ENCODE measurements at regions not wholly inside any gene's neighbourhood (a gene's known extent, or its start where the extent isn't known, plus 50 kb on each side); places are given as distances from the start of the nearest gene placed in this dataset.

DNA sequence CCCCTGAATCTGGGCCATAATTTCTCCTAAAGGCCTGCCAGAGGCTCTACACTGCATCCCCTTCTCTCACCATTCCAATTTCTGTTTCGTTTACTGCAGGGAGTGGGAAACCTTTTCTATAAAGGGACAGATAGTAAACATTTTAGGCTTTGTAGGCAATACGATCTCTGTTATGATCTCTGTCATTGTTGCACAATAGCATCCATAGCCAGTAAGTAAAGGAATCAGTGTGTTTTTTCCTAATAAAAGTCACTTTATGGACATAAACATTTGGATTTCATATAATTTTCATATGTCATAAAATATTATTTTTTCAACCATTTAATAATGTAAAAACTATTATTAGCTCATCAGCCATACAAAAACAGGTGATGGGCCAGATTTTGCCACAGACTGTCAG is 531.7 kb downstream of the DSC3 start:
- H3K27ac ChIP-seq (ENCODE audit: extremely low read length, insufficient read depth, low read length): no peak overlapping the region
- no peak overlapping the region for H3K4me3 ChIP-seq (replicated peaks in 1 of 3; ENCODE audit: insufficient read depth in 1 of 3, low read depth in 2 of 3, low read length in 3 of 3)
- BruUV-seq (replicated peaks): no TSS peak
- no peaks in the 10 kb centered on the region for H3K9me3 ChIP-seq (ENCODE audit: low read length)
- H3K4me1 ChIP-seq (ENCODE audit: insufficient read depth, low read length): no peaks in the 10 kb centered on the region
- ATAC-seq: no peak
- H2AFZ ChIP-seq (ENCODE audit: low read length): no peak overlapping the region
- H3K27me3 ChIP-seq (ENCODE audit: control insufficient read depth in 1 of 2, insufficient read depth in 2 of 2, low read length in 2 of 2): no peaks in the 10 kb centered on the region; a peak in 1 of 5 replicates
- WGBS (ENCODE audit: low lambda C conversion rate): 5% methylated on average over 2 of the region's 2 CpGs
- H3K79me2 ChIP-seq (ENCODE audit: insufficient read depth, low read length): no peaks in the 10 kb centered on the region
- ChIA-PET POLR2A (no interaction called here), CTCF (ENCODE audit: low intra/inter-chr PET ratio, low total read pairs) (no interaction called here)
- no peak overlapping the region for H3K4me2 ChIP-seq (ENCODE audit: low read depth, low read length)
- no peaks in the 10 kb centered on the region for H3K36me3 ChIP-seq (replicated peaks in 1 of 2; ENCODE audit: control insufficient read depth in 1 of 2, insufficient read depth in 2 of 2, low read length in 2 of 2)
- in situ Hi-C loops (cut with HindIII; ENCODE audit: extremely low pct_ligation_motif_present, low pct_unique_long_range_greater_than_20kb): no loop called here
- H4K20me1 ChIP-seq (ENCODE audit: insufficient read depth, low read length): no peaks in the 10 kb centered on the region
- no peak for DNase-seq (ENCODE audit: low spot score)
- no peak overlapping the region for H3K9ac ChIP-seq (ENCODE audit: insufficient read depth, low read depth, low read length)
- no peak for FAIRE-seq
- TF ChIP-seq CEBPB (IDR thresholded peaks at IDR 0.05; ENCODE audit: borderline replicate concordance, low read depth, low read length) (peak; percentile 21; the same call in 1 of the 2 replicates), YEATS2 (CRISPR knock-in tag; IDR thresholded peaks at IDR 0.05; ENCODE audit: borderline replicate concordance) (no peak), NAIF1 (CRISPR knock-in tag; IDR thresholded peaks at IDR 0.05; ENCODE audit: borderline replicate concordance) (no peak), ZNF256 (CRISPR knock-in tag; conservative IDR thresholded peaks at IDR 0.05) (no peak)
- TF ChIP-seq, protein P1, sequence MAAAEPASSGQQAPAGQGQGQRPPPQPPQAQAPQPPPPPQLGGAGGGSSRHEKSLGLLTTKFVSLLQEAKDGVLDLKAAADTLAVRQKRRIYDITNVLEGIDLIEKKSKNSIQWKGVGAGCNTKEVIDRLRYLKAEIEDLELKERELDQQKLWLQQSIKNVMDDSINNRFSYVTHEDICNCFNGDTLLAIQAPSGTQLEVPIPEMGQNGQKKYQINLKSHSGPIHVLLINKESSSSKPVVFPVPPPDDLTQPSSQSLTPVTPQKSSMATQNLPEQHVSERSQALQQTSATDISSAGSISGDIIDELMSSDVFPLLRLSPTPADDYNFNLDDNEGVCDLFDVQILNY (CRISPR knock-in tag; conservative IDR thresholded peaks at IDR 0.05): no peak
- intact Hi-C loops (cut with micrococcal nuclease; ENCODE audit: unreplicated experiment): no loop called here

DNA sequence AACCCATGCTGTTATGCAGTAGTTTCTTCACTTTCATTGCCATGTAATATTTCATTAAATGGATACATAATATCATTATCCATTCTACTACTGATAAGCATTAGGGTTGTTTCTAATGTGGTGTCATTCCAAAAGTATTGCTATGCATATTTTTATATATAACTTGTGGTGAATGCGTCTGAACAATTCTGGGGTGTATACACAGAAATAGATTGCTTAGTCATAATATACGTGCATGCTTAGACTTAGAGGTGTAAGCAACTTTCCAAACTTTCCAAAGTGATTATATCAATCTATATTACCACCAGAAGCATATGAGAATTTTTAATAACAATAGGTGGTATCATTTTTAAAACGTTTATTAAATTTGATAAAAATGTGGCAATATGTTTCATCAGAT is 540.9 kb downstream of the DSC3 start:
- TF ChIP-seq RCOR2 (CRISPR knock-in tag; IDR thresholded peaks at IDR 0.05) (no peak), ZNF891 (CRISPR knock-in tag; IDR thresholded peaks at IDR 0.05) (no peak), ZSCAN31 (CRISPR knock-in tag; IDR thresholded peaks at IDR 0.05; ENCODE audit: low read depth) (no peak), NR2F1 (CRISPR knock-in tag; IDR thresholded peaks at IDR 0.05) (no peak), HCFC1 (IDR thresholded peaks at IDR 0.05; ENCODE audit: low read depth, low read length) (no peak)
- TF ChIP-seq, protein P2, sequence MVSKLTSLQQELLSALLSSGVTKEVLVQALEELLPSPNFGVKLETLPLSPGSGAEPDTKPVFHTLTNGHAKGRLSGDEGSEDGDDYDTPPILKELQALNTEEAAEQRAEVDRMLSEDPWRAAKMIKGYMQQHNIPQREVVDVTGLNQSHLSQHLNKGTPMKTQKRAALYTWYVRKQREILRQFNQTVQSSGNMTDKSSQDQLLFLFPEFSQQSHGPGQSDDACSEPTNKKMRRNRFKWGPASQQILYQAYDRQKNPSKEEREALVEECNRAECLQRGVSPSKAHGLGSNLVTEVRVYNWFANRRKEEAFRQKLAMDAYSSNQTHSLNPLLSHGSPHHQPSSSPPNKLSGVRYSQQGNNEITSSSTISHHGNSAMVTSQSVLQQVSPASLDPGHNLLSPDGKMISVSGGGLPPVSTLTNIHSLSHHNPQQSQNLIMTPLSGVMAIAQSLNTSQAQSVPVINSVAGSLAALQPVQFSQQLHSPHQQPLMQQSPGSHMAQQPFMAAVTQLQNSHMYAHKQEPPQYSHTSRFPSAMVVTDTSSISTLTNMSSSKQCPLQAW (CRISPR knock-in tag; IDR thresholded peaks at IDR 0.05): no peak
- TF ChIP-seq, protein P3, sequence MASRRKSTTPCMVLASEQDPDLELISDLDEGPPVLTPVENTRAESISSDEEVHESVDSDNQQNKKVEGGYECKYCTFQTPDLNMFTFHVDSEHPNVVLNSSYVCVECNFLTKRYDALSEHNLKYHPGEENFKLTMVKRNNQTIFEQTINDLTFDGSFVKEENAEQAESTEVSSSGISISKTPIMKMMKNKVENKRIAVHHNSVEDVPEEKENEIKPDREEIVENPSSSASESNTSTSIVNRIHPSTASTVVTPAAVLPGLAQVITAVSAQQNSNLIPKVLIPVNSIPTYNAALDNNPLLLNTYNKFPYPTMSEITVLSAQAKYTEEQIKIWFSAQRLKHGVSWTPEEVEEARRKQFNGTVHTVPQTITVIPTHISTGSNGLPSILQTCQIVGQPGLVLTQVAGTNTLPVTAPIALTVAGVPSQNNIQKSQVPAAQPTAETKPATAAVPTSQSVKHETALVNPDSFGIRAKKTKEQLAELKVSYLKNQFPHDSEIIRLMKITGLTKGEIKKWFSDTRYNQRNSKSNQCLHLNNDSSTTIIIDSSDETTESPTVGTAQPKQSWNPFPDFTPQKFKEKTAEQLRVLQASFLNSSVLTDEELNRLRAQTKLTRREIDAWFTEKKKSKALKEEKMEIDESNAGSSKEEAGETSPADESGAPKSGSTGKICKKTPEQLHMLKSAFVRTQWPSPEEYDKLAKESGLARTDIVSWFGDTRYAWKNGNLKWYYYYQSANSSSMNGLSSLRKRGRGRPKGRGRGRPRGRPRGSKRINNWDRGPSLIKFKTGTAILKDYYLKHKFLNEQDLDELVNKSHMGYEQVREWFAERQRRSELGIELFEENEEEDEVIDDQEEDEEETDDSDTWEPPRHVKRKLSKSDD (CRISPR knock-in tag; IDR thresholded peaks at IDR 0.05; ENCODE audit: low read depth): no peak
- 1% methylated on average over 3 of the region's 3 CpGs for WGBS (ENCODE audit: low lambda C conversion rate)
- in situ Hi-C loops (cut with HindIII; ENCODE audit: extremely low pct_ligation_motif_present, low pct_unique_long_range_greater_than_20kb): no loop called here

More for the DNA sequence above, 540.9 kb downstream of the DSC3 start:
- H3K79me2 ChIP-seq (ENCODE audit: insufficient read depth, low read length): no peaks in the 10 kb centered on the region
- H4K20me1 ChIP-seq (ENCODE audit: insufficient read depth, low read length): no peaks in the 10 kb centered on the region
- no peak overlapping the region for H2AFZ ChIP-seq (ENCODE audit: low read length)
- H3K27ac ChIP-seq (ENCODE audit: extremely low read length, insufficient read depth, low read length): no peak overlapping the region
- H3K9ac ChIP-seq (ENCODE audit: insufficient read depth, low read depth, low read length): no peak overlapping the region
- no peak overlapping the region for H3K4me3 ChIP-seq (replicated peaks in 1 of 3; ENCODE audit: insufficient read depth in 1 of 3, low read depth in 2 of 3, low read length in 3 of 3)
- no peaks in the 10 kb centered on the region for H3K9me3 ChIP-seq (ENCODE audit: low read length)
- ChIA-PET POLR2A (no interaction called here), CTCF (ENCODE audit: low intra/inter-chr PET ratio, low total read pairs) (no interaction called here)
- no peaks in the 10 kb centered on the region for H3K4me1 ChIP-seq (ENCODE audit: insufficient read depth, low read length)
- ATAC-seq: no peak
- no peaks in the 10 kb centered on the region for H3K27me3 ChIP-seq (ENCODE audit: control insufficient read depth in 1 of 2, insufficient read depth in 2 of 2, low read length in 2 of 2)
- FAIRE-seq: no peak
- no peak for DNase-seq (ENCODE audit: low spot score)
- intact Hi-C loops (cut with micrococcal nuclease; ENCODE audit: unreplicated experiment): no loop called here
- no TSS peak for BruUV-seq (replicated peaks)
- H3K4me2 ChIP-seq (ENCODE audit: low read depth, low read length): no peak overlapping the region
- H3K36me3 ChIP-seq (replicated peaks in 1 of 2; ENCODE audit: control insufficient read depth in 1 of 2, insufficient read depth in 2 of 2, low read length in 2 of 2): no peaks in the 10 kb centered on the region
